H1 (cell line): ENCODE measurements at regions not wholly inside any gene's neighbourhood (a gene's known extent, or its start where the extent isn't known, plus 50 kb on each side); places are given as distances from the start of the nearest gene placed in this dataset.

ENCODE experiments used
- CTCF ChIA-PET: fragments of 300-600 bp; sonication (Branson Sonifier 250); formaldehyde crosslinking; loops from one replicate; lab custom pipeline; 2021; ENCODE audit not compliant: partially characterized antibody; lab: Charles Lee
- POLR2A ChIA-PET: fragments of 300-600 bp; sonication (Branson Sonifier 250); formaldehyde crosslinking; loops from one replicate; lab custom pipeline; 2021; ENCODE audit warnings: inconsistent platforms; ENCODE audit not compliant: partially characterized antibody; lab: Charles Lee
- DNase-seq, 2 experiments: peaks; one replicate each; pipeline versions ENCODE4 v3.0.0 to v3.0.0-alpha.2; 2010 to 2022; ENCODE audit warnings: low spot score in 2 of 2, low read depth in 1 of 2, mixed read lengths in 1 of 2
- FAIRE-seq: peaks from 2 replicates; lab custom pipeline; 2011; peaks lifted over from hg19 to GRCh38; lab: Jason Lieb, UNC
- H2AFZ ChIP-seq: 2 replicates; pipeline ENCODE4 v1.8.1; 2012; ENCODE audit warnings: low read length, inconsistent platforms
- H2AK5ac ChIP-seq: 2 replicates; pipeline ENCODE4 v1.6.1; 2013; ENCODE audit warnings: low read depth, low read length
- H2BK120ac ChIP-seq: replicated peaks from 2 replicates; pipeline ENCODE3; 2013; ENCODE audit warnings: low read depth, low read length, inconsistent platforms
- H2BK12ac ChIP-seq: 2 replicates; pipeline ENCODE4 v1.6.1; 2013; ENCODE audit warnings: low read depth, low read length
- H2BK15ac ChIP-seq: 2 replicates; pipeline ENCODE4 v1.6.1; 2013; ENCODE audit warnings: low read length
- H2BK20ac ChIP-seq: 2 replicates; pipeline ENCODE4 v1.6.1; 2013; ENCODE audit warnings: low read length
- H2BK5ac ChIP-seq: 2 replicates; pipeline ENCODE4 v1.6.1; 2013; ENCODE audit warnings: low read depth, low read length
- H3K14ac ChIP-seq: 2 replicates; pipeline ENCODE4 v1.6.1; 2013; ENCODE audit warnings: inconsistent platforms; ENCODE audit not compliant: insufficient read length
- H3K18ac ChIP-seq: 2 replicates; pipeline ENCODE4 v1.6.1; 2013; ENCODE audit warnings: low read length; ENCODE audit errors: extremely low read depth
- H3K23ac ChIP-seq: 2 replicates; pipeline ENCODE4 v1.6.1; 2013; ENCODE audit warnings: inconsistent platforms; ENCODE audit not compliant: insufficient read length
- H3K23me2 ChIP-seq: 2 replicates; pipeline ENCODE4 v1.6.1; 2013; ENCODE audit warnings: low read depth, low read length
- H3K27ac ChIP-seq: 2 replicates; pipeline ENCODE4 v1.6.1; 2011; ENCODE audit warnings: low read depth, low read length, inconsistent platforms
- H3K27me3 ChIP-seq, 4 experiments: replicated peaks in 1 of 4; 1 replicate in 1 of 4; 2 replicates in 3 of 4; pipeline versions ENCODE4 v1.6.1 to v1.8.1; 2011 to 2013; ENCODE audit warnings: low read length in 3 of 4, mild to moderate bottlenecking in 3 of 4, inconsistent platforms in 2 of 4, mixed read lengths in 2 of 4, moderate library complexity in 1 of 4; ENCODE audit not compliant: control insufficient read depth in 3 of 4, insufficient read depth in 3 of 4; ENCODE audit errors: extremely low read depth in 1 of 4
- H3K36me3 ChIP-seq, 4 experiments: 2 replicates each; pipeline versions ENCODE4 v1.6.1 to v1.8.1; 2011 to 2013; ENCODE audit warnings: mild to moderate bottlenecking in 4 of 4, low read length in 3 of 4, moderate library complexity in 2 of 4, control low read depth in 1 of 4, inconsistent platforms in 1 of 4; ENCODE audit not compliant: insufficient read depth in 4 of 4, control insufficient read depth in 2 of 4
- H3K4ac ChIP-seq: replicated peaks from 2 replicates; pipeline ENCODE3; 2013; ENCODE audit warnings: low read length, low read depth, mixed read lengths, inconsistent platforms; ENCODE audit not compliant: insufficient read length
- H3K4me1 ChIP-seq, 4 experiments: replicated peaks in 1 of 4; 1 replicate in 1 of 4; 2 replicates in 3 of 4; pipeline versions ENCODE4 v1.6.1 to v1.8.1; 2011 to 2013; ENCODE audit warnings: low read length in 3 of 4, inconsistent platforms in 2 of 4, mixed read lengths in 1 of 4; ENCODE audit not compliant: insufficient read depth in 4 of 4, control insufficient read depth in 3 of 4
- H3K4me2 ChIP-seq, 2 experiments: 2 replicates each; pipeline versions ENCODE4 v1.6.1 to v1.8.1; 2011 to 2013; ENCODE audit warnings: low read depth in 2 of 2, low read length in 2 of 2, control low read depth in 1 of 2, inconsistent platforms in 1 of 2, mild to moderate bottlenecking in 1 of 2; ENCODE audit not compliant: insufficient read depth in 1 of 2
- H3K4me3 ChIP-seq, 4 experiments: fragments of 200-600, 300-600 bp in 1 of 4; sonication (generic), shearing (Covaris generic), sonication (Bioruptor Twin) in 1 of 4; 2 replicates each; pipeline versions ENCODE4 v1.5.1 to v1.8.1; 2011 to 2016; ENCODE audit warnings: low read length in 4 of 4, low read depth in 3 of 4, control low read depth in 2 of 4, inconsistent platforms in 2 of 4, mild to moderate bottlenecking in 2 of 4, mixed read lengths in 1 of 4, moderate library complexity in 1 of 4; ENCODE audit not compliant: insufficient read depth in 2 of 4; ENCODE audit errors: extremely low read depth in 1 of 4
- H3K56ac ChIP-seq: replicated peaks from 2 replicates; pipeline ENCODE3; 2013; ENCODE audit warnings: low read depth, mild to moderate bottlenecking, mixed read lengths, low read length, inconsistent platforms; ENCODE audit not compliant: insufficient read length
- H3K79me1 ChIP-seq: 2 replicates; pipeline ENCODE4 v1.6.1; 2013; ENCODE audit warnings: low read depth, low read length, control low read depth
- H3K79me2 ChIP-seq, 2 experiments: 2 replicates each; pipeline versions ENCODE4 v1.6.1 to v1.8.1; 2012 to 2013; ENCODE audit warnings: low read length in 2 of 2, mild to moderate bottlenecking in 2 of 2, inconsistent platforms in 1 of 2; ENCODE audit not compliant: insufficient read depth in 2 of 2, control insufficient read depth in 1 of 2
- H3K9ac ChIP-seq, 4 experiments: replicated peaks in 1 of 4; 1 replicate in 1 of 4; 2 replicates in 3 of 4; pipeline versions ENCODE4 v1.6.1 to v1.8.1; 2011 to 2013; ENCODE audit warnings: low read depth in 3 of 4, low read length in 3 of 4, control low read depth in 2 of 4, mild to moderate bottlenecking in 2 of 4, moderate library complexity in 2 of 4, inconsistent platforms in 1 of 4; ENCODE audit errors: extremely low read depth in 1 of 4
- H3K9me3 ChIP-seq, 2 experiments: 2 replicates each; pipeline versions ENCODE4 v1.6.1 to v1.8.1; 2012 to 2013; ENCODE audit warnings: mild to moderate bottlenecking in 2 of 2, moderate library complexity in 2 of 2, control low read depth in 1 of 2, inconsistent platforms in 1 of 2, low read depth in 1 of 2, low read length in 1 of 2, mixed read lengths in 1 of 2; ENCODE audit not compliant: insufficient read depth in 2 of 2
- H4K20me1 ChIP-seq, 2 experiments: replicated peaks in 1 of 2; 2 replicates each; pipeline versions ENCODE3 to v1.8.1; 2011 to 2013; ENCODE audit warnings: inconsistent platforms in 2 of 2, low read length in 2 of 2, mild to moderate bottlenecking in 1 of 2; ENCODE audit not compliant: insufficient read depth in 2 of 2, control insufficient read depth in 1 of 2
- H4K5ac ChIP-seq: 2 replicates; pipeline ENCODE4 v1.6.1; 2013; ENCODE audit warnings: low read length, low read depth, mixed read lengths, inconsistent platforms; ENCODE audit not compliant: insufficient read length
- H4K8ac ChIP-seq: 2 replicates; pipeline ENCODE4 v1.8.0; 2013; ENCODE audit warnings: mild to moderate bottlenecking, moderate library complexity, low read length, inconsistent platforms; ENCODE audit not compliant: insufficient read depth; ENCODE audit errors: extremely low read depth
- H4K91ac ChIP-seq: replicated peaks from 2 replicates; pipeline ENCODE3; 2013; ENCODE audit warnings: low read length, mixed read lengths, inconsistent platforms; ENCODE audit not compliant: insufficient read length
- CBX5 ChIP-seq: fragments of 300-800, 300-1000 bp; sonication (generic); IDR thresholded peaks from 2 replicates; pipeline ENCODE4 v1.7.1; 2016; ENCODE audit warnings: antibody characterized with exemption, low read length, low read depth
- GABPA ChIP-seq: IDR thresholded peaks from 2 replicates; pipeline ENCODE4 v1.6.1; 2011; ENCODE audit warnings: mild to moderate bottlenecking, low read length, moderate library complexity, borderline replicate concordance; ENCODE audit not compliant: insufficient read depth
- NRF1 ChIP-seq: IDR thresholded peaks from 2 replicates; pipeline ENCODE4 v1.6.1; 2011; ENCODE audit warnings: mild to moderate bottlenecking, low read depth, low read length, improper control_type of control experiment
- SIRT6 ChIP-seq: IDR thresholded peaks from one replicate; pipeline ENCODE4 v1.7.1; 2012; ENCODE audit warnings: low read length, inconsistent platforms
- SUZ12 ChIP-seq: fragments of 200-600 bp; sonication (generic); IDR thresholded peaks from 2 replicates; pipeline ENCODE4 v1.6.1; 2012; ENCODE audit warnings: mild to moderate bottlenecking, inconsistent platforms, low read length, moderate library complexity, mixed read lengths
- YY1 ChIP-seq: IDR thresholded peaks from 2 replicates; pipeline ENCODE4 v1.6.1; 2011; ENCODE audit warnings: low read depth, mild to moderate bottlenecking, low read length
- WGBS, 2 experiments: shearing (Covaris generic) in 1 of 2; methylation state at CpG; one replicate each; pipeline versions ENCODE4 v1.1.6 to v1.1.7; 2013 to 2015; ENCODE audit warnings: low lambda C conversion rate in 2 of 2, mixed read lengths in 2 of 2, inconsistent platforms in 1 of 2, low coverage in 1 of 2, missing lambda C conversion rate in 1 of 2; ENCODE audit not compliant: insufficient replicate concordance in 2 of 2, insufficient coverage in 1 of 2, insufficient read length in 1 of 2; ENCODE audit errors: extremely low coverage in 1 of 2, missing lambda C conversion rate in 1 of 2; 5-methylcytosine and 5-hydroxymethylcytosine counted together

GRCh38 chr3:106257172-106257571 lies 388.4 kb upstream of the CBLB start:
- no peak overlapping the region for H2BK120ac ChIP-seq
- H3K9me3 ChIP-seq, result 0 out of 4 replicates have a peak, but pooled peaks cover 0 to 2% of the 10 kb centered on the region in 2 experiments
- no peak overlapping the region for H3K9ac ChIP-seq
- H3K14ac ChIP-seq, result no peak overlapping the region
- no peak overlapping the region for H2AK5ac ChIP-seq
- H3K56ac ChIP-seq, result no peak overlapping the region
- no peak overlapping the region for H2AFZ ChIP-seq
- no peak overlapping the region for H3K27ac ChIP-seq
- no peak overlapping the region for H2BK20ac ChIP-seq
- H3K18ac ChIP-seq, result no peak overlapping the region
- no peaks in the 10 kb centered on the region; a peak in 1 of 7 replicates for H3K4me1 ChIP-seq
- H2BK5ac ChIP-seq, result no peak overlapping the region
- DNase-seq (no peak), FAIRE-seq (no peak)
- H2BK12ac ChIP-seq, result no peak overlapping the region
- 86% methylated on average over 3 of the region's 3 CpGs; no CpG with 5 or more reads in 1 of the 2 experiments for WGBS, 2 experiments
- H3K4ac ChIP-seq, result no peak overlapping the region
- no peaks in the 10 kb centered on the region for H3K79me2 ChIP-seq
- H3K4me3 ChIP-seq, result no peak overlapping the region
- ChIA-PET POLR2A (no interaction called here), CTCF (interaction anchor here (0.7 to 1.8 kb wide), 2 partner anchors 19 to 1463 kb away, joined by 4 read pairs; no protein-coding TSS in a partner anchor)
- H3K27me3 ChIP-seq, result no peaks in the 10 kb centered on the region
- H4K91ac ChIP-seq, result no peak overlapping the region
- no peak overlapping the region for H3K4me2 ChIP-seq
- H3K23me2 ChIP-seq, result no peaks in the 10 kb centered on the region
- H4K5ac ChIP-seq, result no peak overlapping the region
- no peak overlapping the region for H4K8ac ChIP-seq
- no peak overlapping the region for H2BK15ac ChIP-seq
- no peaks in the 10 kb centered on the region for H3K79me1 ChIP-seq
- no peaks in the 10 kb centered on the region for H4K20me1 ChIP-seq
- H3K23ac ChIP-seq, result no peak overlapping the region
- H3K36me3 ChIP-seq, result no peaks in the 10 kb centered on the region
- TF ChIP-seq SIRT6 (no peak), SUZ12 (no peak), CBX5 (no peak), YY1 (no peak), NRF1 (no peak), GABPA (no peak)
